SK-N-SH (cell line): ENCODE measurements at regions not wholly inside any gene's neighbourhood (a gene's known extent, or its start where the extent isn't known, plus 50 kb on each side); places are given as distances from the start of the nearest gene placed in this dataset.

Experiments
- CTCF ChIA-PET: fragments of 300-600, 350-600 bp; formaldehyde crosslinking; extraction: SDS; loops from one replicate; lab custom pipeline; 2021; lab: Yijun Ruan, JAX
- POLR2A ChIA-PET: fragments of 350-600 bp; sonication (Branson Sonifier 250); formaldehyde crosslinking; extraction: SDS; loops from one replicate; lab custom pipeline; 2020; ENCODE audit warnings: antibody characterized with exemption, inconsistent platforms; lab: Yijun Ruan, JAX
- DNase-seq: peaks from one replicate; pipeline ENCODE4 v3.0.0; 2012
- H2AFZ ChIP-seq: fragments of 200-600 bp; sonication (generic); 2 replicates; pipeline ENCODE4 v1.8.1; 2016; ENCODE audit warnings: antibody characterized with exemption, mild to moderate bottlenecking, low read depth
- H3F3A ChIP-seq: fragments of 200-600 bp; sonication (generic); replicated peaks from 2 replicates; pipeline ENCODE3; 2016; ENCODE audit warnings: antibody characterized with exemption, mild to moderate bottlenecking; ENCODE audit not compliant: insufficient read depth
- H3K27ac ChIP-seq, 2 experiments: fragments of 200-500 bp in 1 of 2; fragments of 200-600 bp in 1 of 2; sonication (Bioruptor generic) in 1 of 2; sonication (generic), shearing (Covaris generic) in 1 of 2; 2 replicates each; pipeline versions ENCODE4 v1.5.1 to v1.6.1; 2014 to 2016; ENCODE audit warnings: low read depth in 2 of 2, inconsistent platforms in 1 of 2, low read length in 1 of 2, mild to moderate bottlenecking in 1 of 2, mixed read lengths in 1 of 2
- H3K27me3 ChIP-seq: fragments of 200-600 bp; sonication (generic), shearing (Covaris generic); 2 replicates; pipeline ENCODE4 v1.6.1; 2016; ENCODE audit warnings: mixed run types; ENCODE audit not compliant: insufficient read depth
- H3K36me3 ChIP-seq, 2 experiments: fragments of 200-500 bp in 1 of 2; fragments of 200-600 bp in 1 of 2; sonication (Bioruptor generic) in 1 of 2; sonication (generic) in 1 of 2; replicated peaks in 1 of 2; 2 replicates each; pipeline versions ENCODE3 to v1.5.1; 2014 to 2016; ENCODE audit warnings: low read length in 1 of 2, mild to moderate bottlenecking in 1 of 2; ENCODE audit not compliant: insufficient read depth in 2 of 2, control insufficient read depth in 1 of 2
- H3K4me1 ChIP-seq, 2 experiments: fragments of 200-500 bp in 1 of 2; fragments of 200-600 bp in 1 of 2; sonication (Bioruptor generic) in 1 of 2; sonication (generic), shearing (Covaris generic) in 1 of 2; 2 replicates each; pipeline versions ENCODE4 v1.5.1 to v1.6.1; 2014 to 2016; ENCODE audit warnings: low read depth in 1 of 2, low read length in 1 of 2, mixed run types in 1 of 2; ENCODE audit not compliant: insufficient read depth in 2 of 2, control insufficient read depth in 1 of 2
- H3K4me2 ChIP-seq: fragments of 200-600 bp; sonication (generic), shearing (Covaris generic); 2 replicates; pipeline ENCODE4 v1.6.1; 2017; ENCODE audit warnings: mixed run types
- H3K4me3 ChIP-seq, 2 experiments: fragments of 200-500 bp in 1 of 2; fragments of 200-600 bp in 1 of 2; sonication (Bioruptor generic) in 1 of 2; sonication (generic), shearing (Covaris generic) in 1 of 2; 2 replicates each; pipeline versions ENCODE4 v1.5.1 to v1.8.1; 2014 to 2016; ENCODE audit warnings: low read depth in 2 of 2, inconsistent platforms in 1 of 2, low read length in 1 of 2, mild to moderate bottlenecking in 1 of 2, mixed read lengths in 1 of 2, moderate library complexity in 1 of 2
- H3K79me2 ChIP-seq: fragments of 200-600 bp; sonication (generic); 2 replicates; pipeline ENCODE4 v1.8.1; 2017; ENCODE audit warnings: mild to moderate bottlenecking; ENCODE audit not compliant: insufficient read depth
- H3K9ac ChIP-seq: fragments of 200-600 bp; sonication (generic); 2 replicates; pipeline ENCODE4 v1.6.1; 2017; ENCODE audit warnings: mixed run types
- H3K9me2 ChIP-seq: fragments of 200-600 bp; sonication (generic); 2 replicates; pipeline ENCODE4 v1.6.1; 2017; ENCODE audit warnings: mixed run types
- H3K9me3 ChIP-seq: fragments of 200-600 bp; sonication (generic); 2 replicates; pipeline ENCODE4 v1.6.1; 2017; ENCODE audit warnings: mixed run types, mild to moderate bottlenecking, moderate library complexity
- H4K20me1 ChIP-seq: fragments of 200-600 bp; sonication (generic); 2 replicates; pipeline ENCODE4 v1.6.1; 2017; ENCODE audit warnings: mild to moderate bottlenecking, mixed run types; ENCODE audit not compliant: insufficient read depth
- EZH2phosphoT487 ChIP-seq: fragments of 200-600 bp; sonication (generic); IDR thresholded peaks from 2 replicates; pipeline ENCODE4 v1.6.1; 2017; ENCODE audit warnings: low read depth, mixed run types, mild to moderate bottlenecking, antibody characterized with exemption, moderate library complexity, borderline replicate concordance
- GABPA ChIP-seq: IDR thresholded peaks from 2 replicates; pipeline ENCODE4 v1.4.0; 2012; ENCODE audit warnings: low read depth, mild to moderate bottlenecking
- GATA2 ChIP-seq: sonication (generic); formaldehyde crosslinking; IDR thresholded peaks from 2 replicates; pipeline ENCODE4 v1.5.0; 2020; ENCODE audit warnings: mild to moderate bottlenecking, missing genetic modification reagents
- JUND ChIP-seq: IDR thresholded peaks from 2 replicates; pipeline ENCODE4 v1.4.0; 2012
- POLR2AphosphoS5 ChIP-seq: IDR thresholded peaks from 2 replicates; pipeline ENCODE4 v1.6.1; 2012; ENCODE audit warnings: low read depth, low read length
- RCOR1 ChIP-seq: fragments of 150-350 bp; IDR thresholded peaks from 2 replicates; pipeline ENCODE4 v1.6.1; 2017; ENCODE audit warnings: antibody characterized with exemption, low read length
- RFX5 ChIP-seq: IDR thresholded peaks from 2 replicates; pipeline ENCODE4 v1.6.1; 2012; ENCODE audit warnings: mild to moderate bottlenecking, improper control_type of control experiment, low read length
- RXRA ChIP-seq: IDR thresholded peaks from 2 replicates; pipeline ENCODE4 v1.4.0; 2012; ENCODE audit warnings: low read depth, mild to moderate bottlenecking, borderline replicate concordance
- SIN3A ChIP-seq: IDR thresholded peaks from 2 replicates; pipeline ENCODE4 v1.6.1; 2012; ENCODE audit warnings: low read depth, mild to moderate bottlenecking, low read length, moderate library complexity, borderline replicate concordance
- SMC3 ChIP-seq: IDR thresholded peaks from 2 replicates; pipeline ENCODE4 v1.6.1; 2012; ENCODE audit warnings: low read depth, low read length, improper control_type of control experiment
- TAF1 ChIP-seq: IDR thresholded peaks from 2 replicates; pipeline ENCODE4 v1.6.1; 2012; ENCODE audit warnings: low read depth, mild to moderate bottlenecking, low read length, moderate library complexity, borderline replicate concordance
- TCF12 ChIP-seq: IDR thresholded peaks from 2 replicates; pipeline ENCODE4 v1.4.0; 2012
- TEAD4 ChIP-seq: IDR thresholded peaks from 2 replicates; pipeline ENCODE4 v1.4.0; 2012; ENCODE audit warnings: mild to moderate bottlenecking, borderline replicate concordance; ENCODE audit not compliant: insufficient read depth
- YY1 ChIP-seq: IDR thresholded peaks from 2 replicates; pipeline ENCODE4 v1.4.0; 2012; ENCODE audit warnings: low read depth, mild to moderate bottlenecking
- WGBS: methylation state at CpG from one replicate; pipeline ENCODE4 v1.1.6; 2017; ENCODE audit warnings: low lambda C conversion rate; 5-methylcytosine and 5-hydroxymethylcytosine counted together
- TF ChIP-seq, protein P1 (sequence below): IDR thresholded peaks from 2 replicates; pipeline ENCODE4 v1.4.0; 2012; ENCODE audit warnings: low read depth, borderline replicate concordance
- TF ChIP-seq, protein P2 (sequence below): IDR thresholded peaks from 2 replicates; pipeline ENCODE4; 2012
- TF ChIP-seq, protein P3 (sequence below): IDR thresholded peaks from 2 replicates; pipeline ENCODE4 v1.4.0; 2012; ENCODE audit warnings: low read depth

DNA sequence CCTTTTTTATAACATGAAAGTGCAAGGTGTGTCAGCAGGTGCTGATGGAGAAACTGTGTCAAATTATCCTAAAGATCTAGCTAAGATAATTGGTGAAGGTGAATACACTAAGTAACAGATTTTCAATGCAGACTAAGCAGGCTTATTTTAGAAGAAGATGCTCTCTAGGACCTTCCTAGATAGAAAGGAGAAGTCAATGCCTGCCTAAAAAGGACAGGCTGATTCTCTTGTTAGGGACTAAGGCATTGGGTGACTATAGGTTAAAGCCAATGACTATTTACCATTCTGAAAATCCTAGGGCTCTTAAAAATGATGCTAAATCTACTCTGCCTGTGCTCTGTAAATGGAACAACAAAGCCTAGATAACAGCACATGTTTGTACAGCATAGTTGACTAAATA is 1682.4 kb downstream of the MAT2B start:
- no peaks in the 10 kb centered on the region for H3F3A ChIP-seq
- ChIA-PET CTCF (no interaction called here), POLR2A (no interaction called here)
- H3K27me3 ChIP-seq: no peaks in the 10 kb centered on the region
- H4K20me1 ChIP-seq: no peaks in the 10 kb centered on the region
- H2AFZ ChIP-seq: no peak overlapping the region
- no peaks in the 10 kb centered on the region for H3K79me2 ChIP-seq
- no peaks in the 10 kb centered on the region for H3K36me3 ChIP-seq
- no peaks in the 10 kb centered on the region for H3K9me3 ChIP-seq
- H3K27ac ChIP-seq: no peak overlapping the region
- H3K4me2 ChIP-seq: no peak overlapping the region
- no peaks in the 10 kb centered on the region; a peak in 1 of 4 replicates for H3K4me1 ChIP-seq
- no peak overlapping the region for H3K9ac ChIP-seq
- no peak for DNase-seq
- H3K4me3 ChIP-seq: no peak overlapping the region
- no peaks in the 10 kb centered on the region for H3K9me2 ChIP-seq
- TF ChIP-seq GATA2 (no peak), YY1 (no peak), POLR2AphosphoS5 (no peak), EZH2phosphoT487 (no peak), TCF12 (no peak), SIN3A (no peak), RXRA (no peak), SMC3 (no peak), RFX5 (no peak), TAF1 (no peak), RCOR1 (no peak), GABPA (no peak), JUND (no peak)
- TF ChIP-seq, protein P1, sequence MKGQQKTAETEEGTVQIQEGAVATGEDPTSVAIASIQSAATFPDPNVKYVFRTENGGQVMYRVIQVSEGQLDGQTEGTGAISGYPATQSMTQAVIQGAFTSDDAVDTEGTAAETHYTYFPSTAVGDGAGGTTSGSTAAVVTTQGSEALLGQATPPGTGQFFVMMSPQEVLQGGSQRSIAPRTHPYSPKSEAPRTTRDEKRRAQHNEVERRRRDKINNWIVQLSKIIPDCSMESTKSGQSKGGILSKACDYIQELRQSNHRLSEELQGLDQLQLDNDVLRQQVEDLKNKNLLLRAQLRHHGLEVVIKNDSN: no peak
- TF ChIP-seq, protein P2, sequence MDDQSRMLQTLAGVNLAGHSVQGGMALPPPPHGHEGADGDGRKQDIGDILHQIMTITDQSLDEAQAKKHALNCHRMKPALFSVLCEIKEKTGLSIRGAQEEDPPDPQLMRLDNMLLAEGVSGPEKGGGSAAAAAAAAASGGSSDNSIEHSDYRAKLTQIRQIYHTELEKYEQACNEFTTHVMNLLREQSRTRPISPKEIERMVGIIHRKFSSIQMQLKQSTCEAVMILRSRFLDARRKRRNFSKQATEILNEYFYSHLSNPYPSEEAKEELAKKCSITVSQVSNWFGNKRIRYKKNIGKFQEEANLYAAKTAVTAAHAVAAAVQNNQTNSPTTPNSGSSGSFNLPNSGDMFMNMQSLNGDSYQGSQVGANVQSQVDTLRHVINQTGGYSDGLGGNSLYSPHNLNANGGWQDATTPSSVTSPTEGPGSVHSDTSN: no peak

DNA sequence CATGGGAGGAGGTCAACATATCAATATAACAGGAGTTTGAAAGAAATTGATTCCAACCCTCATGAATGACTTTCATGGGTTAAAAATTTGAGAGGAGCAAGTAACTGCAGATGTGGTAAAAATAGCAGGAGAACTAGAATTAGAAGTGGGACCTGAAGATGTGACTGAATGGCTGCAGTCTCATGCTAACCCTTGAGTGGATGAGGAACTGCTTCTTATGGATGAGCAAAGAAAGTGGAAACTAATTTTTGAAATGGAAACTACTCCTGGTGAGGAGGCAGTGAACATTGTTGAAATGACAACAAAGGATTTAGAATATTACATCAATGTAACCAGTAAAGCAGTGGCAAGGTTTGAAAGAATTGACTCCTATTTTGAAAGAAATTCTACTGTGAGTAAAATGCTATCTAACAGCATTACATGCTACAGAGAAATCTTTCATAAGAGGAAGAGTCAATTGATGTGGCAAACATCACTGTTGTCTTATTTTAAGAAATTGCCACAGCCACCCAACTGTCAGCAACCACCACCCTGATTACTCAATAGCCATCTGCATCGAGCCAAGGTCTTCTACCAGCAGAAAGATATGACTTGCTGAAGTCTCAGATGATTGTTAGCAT is 1683.2 kb downstream of the MAT2B start:
- TF ChIP-seq, protein P2: no peak
- TF ChIP-seq TEAD4 (no peak), SIN3A (no peak)
- TF ChIP-seq, protein P3, sequence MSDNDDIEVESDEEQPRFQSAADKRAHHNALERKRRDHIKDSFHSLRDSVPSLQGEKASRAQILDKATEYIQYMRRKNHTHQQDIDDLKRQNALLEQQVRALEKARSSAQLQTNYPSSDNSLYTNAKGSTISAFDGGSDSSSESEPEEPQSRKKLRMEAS: no peak
- Histone ChIP-seq H3K9me2 (no peaks in the 10 kb centered on the region), H2AFZ (no peak overlapping the region), H3K36me3 (no peaks in the 10 kb centered on the region), H3K9ac (no peak overlapping the region), H3K9me3 (no peaks in the 10 kb centered on the region), H3K79me2 (no peaks in the 10 kb centered on the region), H3K4me1 (no peaks in the 10 kb centered on the region; a peak in 1 of 4 replicates), H3K27ac (no peak overlapping the region), H3K27me3 (no peaks in the 10 kb centered on the region), H3F3A (no peaks in the 10 kb centered on the region), H3K4me2 (no peak overlapping the region), H4K20me1 (no peaks in the 10 kb centered on the region), H3K4me3 (no peak overlapping the region)
- WGBS: 0% methylated on average over 1 of the region's 1 CpG
- CTCF ChIA-PET: interaction anchor here (0.8 kb wide), 1 partner anchor 21 kb away, joined by 3 read pairs; no protein-coding TSS in a partner anchor
- no peak for DNase-seq
- POLR2A ChIA-PET: no interaction called here
